ENCODE measurements at regions not wholly inside any gene's neighbourhood (a gene's known extent, or its start where the extent isn't known, plus 50 kb on each side); places are given as distances from the start of the nearest gene placed in this dataset.

DNA sequence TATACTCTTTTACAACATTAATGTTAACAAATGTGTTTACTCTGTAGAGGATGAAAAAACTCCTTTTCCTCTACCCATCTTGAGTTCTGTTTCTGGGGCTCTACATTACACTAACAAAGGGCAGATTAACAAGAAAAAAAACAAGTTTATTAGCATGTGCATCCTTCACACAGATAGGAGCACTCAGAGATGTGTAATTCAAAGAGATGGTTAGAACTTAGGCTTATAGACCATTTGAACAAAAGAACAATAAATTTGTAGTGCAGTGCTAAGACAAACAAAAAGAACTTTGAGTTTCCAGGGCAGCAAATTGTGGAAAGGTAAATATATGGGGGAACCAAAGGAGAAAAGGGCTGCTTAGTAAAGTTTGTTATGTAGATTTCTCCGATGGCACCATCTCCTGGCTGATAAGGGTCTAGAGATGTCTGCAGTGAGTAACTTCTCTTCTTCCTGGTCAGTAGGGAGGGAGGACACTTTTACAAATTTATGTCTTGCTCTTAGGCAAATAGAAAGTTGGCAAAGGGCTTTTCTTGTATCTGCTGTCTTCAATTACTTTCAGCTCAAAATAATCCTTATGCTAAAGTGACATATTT is 1249.9 kb upstream of the TENM3 start:
- no peak for TF ChIP-seq EZH2 (IDR thresholded peaks at IDR 0.05; ENCODE audit: insufficient read depth, low read length)
- TF ChIP-seq, protein P1, sequence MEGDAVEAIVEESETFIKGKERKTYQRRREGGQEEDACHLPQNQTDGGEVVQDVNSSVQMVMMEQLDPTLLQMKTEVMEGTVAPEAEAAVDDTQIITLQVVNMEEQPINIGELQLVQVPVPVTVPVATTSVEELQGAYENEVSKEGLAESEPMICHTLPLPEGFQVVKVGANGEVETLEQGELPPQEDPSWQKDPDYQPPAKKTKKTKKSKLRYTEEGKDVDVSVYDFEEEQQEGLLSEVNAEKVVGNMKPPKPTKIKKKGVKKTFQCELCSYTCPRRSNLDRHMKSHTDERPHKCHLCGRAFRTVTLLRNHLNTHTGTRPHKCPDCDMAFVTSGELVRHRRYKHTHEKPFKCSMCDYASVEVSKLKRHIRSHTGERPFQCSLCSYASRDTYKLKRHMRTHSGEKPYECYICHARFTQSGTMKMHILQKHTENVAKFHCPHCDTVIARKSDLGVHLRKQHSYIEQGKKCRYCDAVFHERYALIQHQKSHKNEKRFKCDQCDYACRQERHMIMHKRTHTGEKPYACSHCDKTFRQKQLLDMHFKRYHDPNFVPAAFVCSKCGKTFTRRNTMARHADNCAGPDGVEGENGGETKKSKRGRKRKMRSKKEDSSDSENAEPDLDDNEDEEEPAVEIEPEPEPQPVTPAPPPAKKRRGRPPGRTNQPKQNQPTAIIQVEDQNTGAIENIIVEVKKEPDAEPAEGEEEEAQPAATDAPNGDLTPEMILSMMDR (IDR thresholded peaks at IDR 0.05; ENCODE audit: insufficient read depth, low read depth, low read length): no peak
- H4K20me1 ChIP-seq (ENCODE audit: insufficient read depth, low read length): no peaks in the 10 kb centered on the region
- Mint-ChIP-seq H3K4me3 (ENCODE audit: unreplicated experiment) (no peak overlapping the region), H3K4me1 (ENCODE audit: low read depth, unreplicated experiment) (no peaks in the 10 kb centered on the region), H3K27ac (ENCODE audit: unreplicated experiment) (no peak overlapping the region), H3K9me3 (ENCODE audit: unreplicated experiment) (no peaks in the 10 kb centered on the region), H3K27me3 (ENCODE audit: low read depth, unreplicated experiment) (no peaks in the 10 kb centered on the region), H3K36me3 (ENCODE audit: low read depth, unreplicated experiment) (no peaks in the 10 kb centered on the region)
- no peak overlapping the region for H3K4me2 ChIP-seq (ENCODE audit: low read length)
- no peak overlapping the region for H3K27ac ChIP-seq (ENCODE audit: low read depth, low read length)
- H3K27me3 ChIP-seq (ENCODE audit: insufficient read depth, low read length): no peaks in the 10 kb centered on the region
- peaks cover 4% of the 10 kb centered on the region for H3K9me3 ChIP-seq (ENCODE audit: insufficient read depth, low read depth, low read length)
- H2AFZ ChIP-seq (ENCODE audit: low read depth, low read length): no peak overlapping the region
- no peaks in the 10 kb centered on the region for H3K36me3 ChIP-seq (ENCODE audit: insufficient read depth, low read length)
- DNase-seq (ENCODE audit: low read depth) (no peak), FAIRE-seq (no peak)
- no peak overlapping the region for H3K9ac ChIP-seq (ENCODE audit: low read length)
- no peaks in the 10 kb centered on the region for H3K4me1 ChIP-seq (ENCODE audit: insufficient read depth, low read length)
- H3K4me3 ChIP-seq (ENCODE audit: insufficient read depth, low read depth, low read length): no peak overlapping the region
- no peaks in the 10 kb centered on the region for H3K79me2 ChIP-seq (ENCODE audit: insufficient read depth, low read length)

DNA sequence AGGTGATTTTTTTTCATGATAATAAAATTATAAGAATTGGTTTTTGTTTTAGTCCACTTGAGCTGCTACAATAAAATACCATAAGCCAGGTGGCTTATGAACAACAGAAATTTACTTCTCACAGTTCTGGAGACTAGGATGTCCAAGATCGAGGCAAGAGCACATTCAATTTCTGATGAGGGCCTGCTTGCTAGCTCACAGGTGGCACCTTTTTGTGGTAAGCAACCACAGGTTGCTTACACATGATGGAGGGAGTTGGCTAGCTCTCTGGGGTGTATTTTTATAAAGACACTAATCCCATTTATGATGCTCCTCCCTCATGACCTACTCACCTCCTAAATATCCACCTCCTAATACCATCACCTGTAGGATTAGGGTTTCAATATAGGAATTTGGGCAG is 1248.5 kb upstream of the TENM3 start:
- no peak overlapping the region for H3K4me3 ChIP-seq (ENCODE audit: insufficient read depth, low read depth, low read length)
- no peaks in the 10 kb centered on the region for H3K27me3 Mint-ChIP-seq (ENCODE audit: low read depth, unreplicated experiment)
- H3K9me3 ChIP-seq (ENCODE audit: insufficient read depth, low read depth, low read length): no peaks in the 10 kb centered on the region
- H2AFZ ChIP-seq (ENCODE audit: low read depth, low read length): no peak overlapping the region
- H3K27ac Mint-ChIP-seq (ENCODE audit: unreplicated experiment): no peak overlapping the region
- H3K36me3 ChIP-seq (ENCODE audit: insufficient read depth, low read length): no peaks in the 10 kb centered on the region
- H3K9me3 Mint-ChIP-seq (ENCODE audit: unreplicated experiment): no peaks in the 10 kb centered on the region
- no peaks in the 10 kb centered on the region for H3K4me1 Mint-ChIP-seq (ENCODE audit: low read depth, unreplicated experiment)
- no peak for DNase-seq (ENCODE audit: low read depth)
- no peak overlapping the region for H3K9ac ChIP-seq (ENCODE audit: low read length)
- no peak for FAIRE-seq
- H3K79me2 ChIP-seq (ENCODE audit: insufficient read depth, low read length): no peaks in the 10 kb centered on the region
- H3K4me3 Mint-ChIP-seq (ENCODE audit: unreplicated experiment): no peak overlapping the region
- no peaks in the 10 kb centered on the region for H3K4me1 ChIP-seq (ENCODE audit: insufficient read depth, low read length)
- H3K27me3 ChIP-seq (ENCODE audit: insufficient read depth, low read length): no peaks in the 10 kb centered on the region
- TF ChIP-seq EZH2 (IDR thresholded peaks at IDR 0.05; ENCODE audit: insufficient read depth, low read length): no peak
- TF ChIP-seq, protein P1 (IDR thresholded peaks at IDR 0.05; ENCODE audit: insufficient read depth, low read depth, low read length): no peak
- H3K4me2 ChIP-seq (ENCODE audit: low read length): no peak overlapping the region
- no peaks in the 10 kb centered on the region for H3K36me3 Mint-ChIP-seq (ENCODE audit: low read depth, unreplicated experiment)
- no peaks in the 10 kb centered on the region for H4K20me1 ChIP-seq (ENCODE audit: insufficient read depth, low read length)
- no peak overlapping the region for H3K27ac ChIP-seq (ENCODE audit: low read depth, low read length)

DNA sequence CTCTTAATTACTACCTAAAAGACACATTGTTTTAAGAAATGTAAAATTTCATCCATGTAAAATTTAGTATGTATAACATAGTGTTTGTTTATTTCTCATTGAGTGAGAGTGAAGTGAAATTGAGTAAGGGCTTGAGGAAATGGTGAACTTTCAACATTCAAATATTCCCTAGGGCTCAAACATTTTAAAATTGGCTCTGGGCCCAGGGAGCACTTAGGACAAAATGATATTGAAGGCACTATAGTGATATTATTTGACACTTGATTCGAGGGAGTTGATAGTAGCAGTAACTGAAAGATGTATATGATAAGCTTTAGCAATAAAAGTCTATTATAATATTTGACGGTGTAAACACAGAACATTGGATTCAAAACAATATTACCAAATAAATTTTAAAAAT is 1244.0 kb upstream of the TENM3 start:
- H3K27ac Mint-ChIP-seq (ENCODE audit: unreplicated experiment): no peak overlapping the region
- H3K4me1 Mint-ChIP-seq (ENCODE audit: low read depth, unreplicated experiment): no peaks in the 10 kb centered on the region
- Histone ChIP-seq H3K4me1 (ENCODE audit: insufficient read depth, low read length) (no peaks in the 10 kb centered on the region), H3K4me2 (ENCODE audit: low read length) (no peak overlapping the region), H3K36me3 (ENCODE audit: insufficient read depth, low read length) (no peaks in the 10 kb centered on the region), H3K9me3 (ENCODE audit: insufficient read depth, low read depth, low read length) (no peaks in the 10 kb centered on the region), H2AFZ (ENCODE audit: low read depth, low read length) (no peak overlapping the region), H3K4me3 (ENCODE audit: insufficient read depth, low read depth, low read length) (no peak overlapping the region), H3K27ac (ENCODE audit: low read depth, low read length) (no peak overlapping the region), H3K27me3 (ENCODE audit: insufficient read depth, low read length) (no peaks in the 10 kb centered on the region), H4K20me1 (ENCODE audit: insufficient read depth, low read length) (no peaks in the 10 kb centered on the region), H3K79me2 (ENCODE audit: insufficient read depth, low read length) (no peaks in the 10 kb centered on the region), H3K9ac (ENCODE audit: low read length) (no peak overlapping the region)
- TF ChIP-seq EZH2 (IDR thresholded peaks at IDR 0.05; ENCODE audit: insufficient read depth, low read length): no peak
- TF ChIP-seq, protein P1 (IDR thresholded peaks at IDR 0.05; ENCODE audit: insufficient read depth, low read depth, low read length): no peak
- H3K27me3 Mint-ChIP-seq (ENCODE audit: low read depth, unreplicated experiment): no peaks in the 10 kb centered on the region
- no peak overlapping the region for H3K4me3 Mint-ChIP-seq (ENCODE audit: unreplicated experiment)
- FAIRE-seq (no peak), DNase-seq (ENCODE audit: low read depth) (no peak)
- no peaks in the 10 kb centered on the region for H3K9me3 Mint-ChIP-seq (ENCODE audit: unreplicated experiment)
- no peaks in the 10 kb centered on the region for H3K36me3 Mint-ChIP-seq (ENCODE audit: low read depth, unreplicated experiment)
